GM18520 (cell line): ENCODE measurements at regions not wholly inside any gene's neighbourhood (a gene's known extent, or its start where the extent isn't known, plus 50 kb on each side); places are given as distances from the start of the nearest gene placed in this dataset.

Experiments
- ATAC-seq: cut with Tn5 transposase; IDR thresholded peaks from one replicate; pipeline ENCODE4 v1.9.1; 2021; ENCODE audit not compliant: unreplicated experiment

DNA sequence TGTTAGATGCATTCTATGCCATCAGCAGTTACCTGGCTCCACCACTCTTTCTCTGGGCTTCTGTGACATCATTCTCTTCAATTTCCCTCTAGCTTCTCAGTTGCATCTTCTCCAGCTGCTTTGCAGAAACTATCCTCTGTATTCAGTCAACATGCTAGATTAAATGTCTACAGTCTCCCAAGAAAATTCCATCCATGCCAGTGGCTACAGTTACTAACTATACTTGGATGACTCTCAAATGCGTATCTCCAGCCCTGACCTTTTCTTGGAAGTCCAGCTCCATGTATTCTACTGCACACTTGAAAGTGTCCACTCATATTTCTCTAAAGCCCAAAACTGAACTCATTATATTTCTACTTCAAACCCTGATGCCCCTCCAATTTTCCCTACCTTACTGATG lies 232.3 kb upstream of the TENM3 start:
- ATAC-seq: no peak

DNA sequence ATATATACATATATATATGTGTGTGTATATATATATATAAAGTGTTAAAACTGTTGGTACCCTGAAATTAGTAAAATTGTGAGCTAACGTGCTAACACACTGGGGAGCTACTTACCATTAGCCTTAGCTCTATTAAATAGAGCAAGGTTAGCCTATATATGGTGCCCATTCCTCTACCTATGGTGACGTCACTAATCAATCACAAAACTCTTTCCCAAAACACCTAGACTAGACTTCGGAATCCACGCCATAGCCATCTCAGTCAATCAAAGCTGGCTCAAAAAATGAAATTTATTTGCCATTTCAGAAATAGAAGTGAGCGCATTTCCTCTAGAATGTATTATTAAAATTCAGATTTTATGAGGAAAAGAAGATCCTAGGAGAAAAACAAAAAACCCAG lies 229.0 kb upstream of the TENM3 start:
- ATAC-seq: no peak

GRCh38 chr4:182015014-182015413 lies 228.2 kb upstream of the TENM3 start:
- ATAC-seq: no peak

GRCh38 chr4:182015893-182016292 lies 227.3 kb upstream of the TENM3 start:
- ATAC-seq: no peak

DNA sequence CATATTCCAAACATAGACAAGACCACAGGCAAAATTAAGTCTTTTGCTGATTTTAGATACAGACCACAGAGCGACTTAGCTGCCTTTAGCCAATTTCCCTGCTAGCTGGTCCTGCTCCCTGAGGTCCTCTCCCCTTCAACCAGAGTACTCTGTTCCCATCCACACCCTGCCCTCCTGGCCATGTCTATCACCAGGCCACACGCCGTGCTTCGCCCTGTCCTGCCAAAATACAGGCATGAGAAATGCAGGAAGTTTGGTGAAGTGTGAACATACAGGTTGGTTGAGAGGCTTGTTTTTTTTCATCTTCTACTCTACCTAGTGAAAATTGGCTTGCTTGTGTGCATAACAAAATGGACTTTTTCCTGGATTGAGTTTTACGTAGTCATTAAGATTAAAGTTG lies 226.2 kb upstream of the TENM3 start:
- ATAC-seq: no peak

DNA sequence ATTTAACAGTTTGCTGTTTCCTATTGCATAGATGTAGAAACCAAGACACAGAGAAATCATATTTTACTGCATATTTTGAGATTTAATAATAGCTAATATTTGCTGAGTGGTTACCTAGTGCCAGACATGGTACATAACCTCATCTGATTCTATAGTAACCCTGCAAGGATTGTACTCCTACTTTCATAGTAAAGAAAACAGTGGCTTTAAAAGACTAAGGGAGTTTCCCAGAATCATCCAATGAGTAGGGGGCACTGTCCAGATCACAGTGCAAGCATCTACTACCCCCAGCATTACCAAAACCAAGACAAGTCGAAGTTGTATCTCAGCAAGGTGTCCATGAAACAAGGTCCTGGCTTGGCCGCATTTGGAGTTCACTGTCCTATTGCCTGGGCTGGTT lies 224.5 kb upstream of the TENM3 start:
- ATAC-seq: peak; percentile 27

DNA sequence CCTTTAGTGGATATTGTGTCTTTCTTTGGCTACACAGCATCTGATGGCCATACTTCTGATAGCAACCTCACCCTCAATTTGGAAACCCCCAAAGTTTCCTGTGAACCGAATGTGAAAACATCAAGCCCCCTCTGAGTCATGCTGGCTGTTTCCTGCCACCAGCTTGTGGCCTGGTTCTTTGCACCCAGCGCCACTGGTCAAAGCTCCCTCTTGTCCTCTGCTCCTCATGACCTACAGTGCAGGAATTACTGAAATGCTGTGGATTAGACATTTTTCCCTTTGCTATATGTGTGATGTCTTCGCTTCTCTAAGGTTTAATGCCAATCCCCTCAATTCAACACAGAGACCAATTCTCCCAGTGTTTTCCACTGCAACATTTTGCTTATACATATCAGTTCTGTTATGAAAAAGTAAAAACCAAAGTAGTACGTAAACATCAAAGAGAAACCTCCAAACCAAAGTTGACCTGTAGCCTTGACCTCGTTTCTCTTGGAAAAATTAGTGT lies 224.0 kb upstream of the TENM3 start:
- peak; percentile 76 for ATAC-seq

- ATAC-seq: no peak
Observed at GRCh38 chr4:182022909-182023308, 220.3 kb upstream of the TENM3 start.

DNA sequence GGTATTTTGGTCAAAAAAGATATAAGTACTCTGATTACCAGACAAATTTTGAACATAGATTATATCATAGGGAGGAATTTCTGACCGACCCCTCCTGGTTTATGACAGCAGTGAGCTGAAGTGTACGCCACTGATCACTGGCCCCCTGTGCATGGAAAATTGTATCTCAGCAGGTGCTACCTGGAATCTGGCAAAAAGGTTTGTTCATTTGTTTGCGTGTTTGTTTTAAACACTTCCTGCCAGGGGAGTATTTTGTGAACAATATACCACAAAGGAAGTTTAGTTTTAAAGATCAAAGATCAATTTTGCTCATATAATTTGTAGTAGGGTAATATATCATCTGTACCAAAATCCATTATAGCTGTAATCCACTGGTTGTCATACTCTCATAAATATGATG lies 219.7 kb upstream of the TENM3 start:
- no peak for ATAC-seq

DNA sequence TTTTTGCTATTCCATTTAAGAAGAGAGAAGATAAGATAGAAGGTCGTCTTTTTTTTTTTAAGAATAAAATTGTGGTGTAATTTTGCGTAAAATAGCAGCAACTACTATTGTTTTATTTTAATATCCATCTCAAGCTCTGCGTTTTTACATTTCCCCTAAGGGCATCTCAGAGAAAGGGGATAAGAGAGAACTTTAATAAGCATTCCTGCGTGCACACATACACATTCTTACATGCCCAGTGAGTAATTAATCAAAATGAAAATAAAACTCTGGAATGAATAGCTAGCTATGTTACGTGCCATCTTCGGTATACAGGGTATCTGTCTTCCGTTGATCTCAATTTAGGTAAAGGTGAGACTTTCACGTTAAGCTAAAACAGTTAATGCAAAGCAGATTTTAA lies 200.3 kb upstream of the TENM3 start:
- ATAC-seq: no peak

GRCh38 chr4:182048871-182049270 lies 194.3 kb upstream of the TENM3 start:
- no peak for ATAC-seq

GRCh38 chr4:182056866-182057265 lies 186.3 kb upstream of the TENM3 start:
- no peak for ATAC-seq

DNA sequence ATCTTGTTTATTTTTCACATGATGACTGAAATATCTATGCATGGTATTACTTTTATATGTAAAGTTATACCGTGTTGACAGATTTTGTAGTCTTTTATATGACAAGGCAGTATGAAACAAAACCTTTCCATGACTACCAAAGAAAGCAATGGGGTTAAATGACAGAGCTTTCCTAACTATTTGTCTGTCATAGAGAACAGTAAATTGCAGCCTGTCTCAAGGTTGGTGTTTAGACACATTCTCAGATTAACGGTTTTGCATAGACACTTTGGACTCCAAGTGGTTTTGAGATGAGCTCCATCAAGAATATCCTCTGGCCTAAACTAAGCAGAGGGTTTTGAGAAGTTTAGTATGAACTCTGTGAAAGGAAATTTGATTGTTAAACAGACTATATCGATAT lies 180.7 kb upstream of the TENM3 start:
- no peak for ATAC-seq

DNA sequence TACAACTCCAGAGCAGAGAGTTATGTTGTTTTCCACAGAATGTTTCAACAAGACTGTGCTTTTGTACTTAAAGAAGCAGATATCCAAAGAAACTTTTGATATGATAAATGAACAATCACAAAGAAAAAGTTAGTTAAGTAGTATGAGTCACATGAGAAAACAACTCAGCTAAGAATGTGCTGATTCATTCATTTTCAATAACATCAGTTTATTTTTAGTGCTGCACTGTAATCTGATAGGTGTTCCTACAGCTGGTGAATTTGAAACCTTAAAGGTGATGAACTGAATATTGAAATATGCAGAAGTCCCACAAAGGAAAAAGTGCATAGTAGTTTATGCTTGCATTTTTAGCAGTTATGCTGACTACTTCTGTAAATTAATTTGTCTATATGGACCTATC lies 180.3 kb upstream of the TENM3 start:
- ATAC-seq: no peak

DNA sequence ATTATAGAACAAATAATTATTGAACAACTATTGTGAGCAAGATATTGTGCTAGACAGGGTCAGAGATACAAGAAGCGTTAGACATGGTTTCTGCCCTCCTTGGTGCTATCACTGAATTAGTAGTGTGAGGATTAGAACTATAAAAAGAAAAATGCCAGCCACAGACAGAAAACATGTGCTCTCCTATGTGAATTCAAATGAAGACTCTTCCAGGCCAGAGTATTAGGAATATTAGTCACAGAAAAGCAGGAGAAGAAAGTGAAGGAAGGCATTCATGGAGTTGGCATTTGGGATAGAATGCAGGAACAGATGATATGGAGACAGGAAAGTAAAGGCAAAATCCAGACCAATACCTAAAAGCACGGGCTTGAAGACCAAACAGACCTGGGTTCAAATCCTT lies 179.6 kb upstream of the TENM3 start:
- ATAC-seq: no peak

DNA sequence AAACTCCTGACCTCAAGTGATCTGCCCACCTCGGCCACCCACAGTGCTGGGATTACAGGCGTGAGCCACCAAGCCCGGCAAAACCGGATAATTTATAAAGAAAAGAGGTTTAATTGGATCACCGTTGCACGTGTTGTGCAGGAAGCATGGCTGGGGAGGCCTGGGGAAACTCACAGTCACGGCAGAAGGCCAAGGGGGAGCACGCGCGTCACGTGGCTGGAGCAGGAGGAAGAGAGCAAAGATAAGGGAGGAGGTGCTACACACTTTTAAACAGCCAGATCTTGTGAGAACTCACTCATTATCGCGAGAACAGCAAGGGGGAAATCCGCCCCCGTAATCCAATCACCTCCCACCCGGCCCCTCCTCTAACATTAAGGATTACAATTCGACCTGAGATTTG lies 177.9 kb upstream of the TENM3 start:
- ATAC-seq: no peak

DNA sequence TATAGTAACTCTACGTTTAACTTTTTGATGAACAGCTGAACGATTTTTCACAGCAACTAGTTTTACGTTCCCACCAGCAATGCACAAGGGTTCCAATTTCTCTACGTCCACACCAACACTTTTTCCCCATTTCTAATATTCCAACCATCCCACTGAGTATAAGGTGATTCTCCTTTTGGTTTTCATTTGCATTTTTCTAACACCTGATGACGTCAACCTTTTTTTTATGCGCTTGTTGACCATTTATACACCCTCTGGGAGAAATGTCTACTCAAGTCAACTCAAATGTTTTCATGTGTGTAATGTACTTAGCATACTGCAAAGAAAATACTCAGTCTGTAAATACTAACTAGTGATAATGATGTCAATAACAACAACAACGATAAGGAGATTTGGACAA lies 177.2 kb upstream of the TENM3 start:
- ATAC-seq: no peak

- ATAC-seq: no peak
Observed at GRCh38 chr4:182067828-182068227, 175.4 kb upstream of the TENM3 start.

DNA sequence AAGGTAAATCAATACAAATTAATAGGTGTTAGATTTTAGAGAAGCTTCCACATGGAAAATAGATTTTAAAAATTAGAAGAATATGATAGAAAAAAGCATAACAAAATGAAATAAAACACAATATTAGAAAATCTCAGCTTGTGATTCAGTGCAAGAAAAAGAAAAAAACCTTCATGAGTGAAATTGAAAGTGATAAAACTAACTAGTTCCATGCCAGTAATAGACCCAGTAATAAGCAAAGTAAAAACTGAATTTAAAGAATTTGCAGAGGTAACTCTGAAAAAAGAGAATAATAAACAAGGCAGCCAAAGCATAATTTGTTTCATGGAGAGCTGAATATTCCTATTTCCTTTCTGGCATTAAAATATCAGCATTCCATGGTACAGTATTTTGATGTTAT lies 174.3 kb upstream of the TENM3 start:
- no peak for ATAC-seq

GRCh38 chr4:182073278-182073677 lies 169.9 kb upstream of the TENM3 start:
- no peak for ATAC-seq

DNA sequence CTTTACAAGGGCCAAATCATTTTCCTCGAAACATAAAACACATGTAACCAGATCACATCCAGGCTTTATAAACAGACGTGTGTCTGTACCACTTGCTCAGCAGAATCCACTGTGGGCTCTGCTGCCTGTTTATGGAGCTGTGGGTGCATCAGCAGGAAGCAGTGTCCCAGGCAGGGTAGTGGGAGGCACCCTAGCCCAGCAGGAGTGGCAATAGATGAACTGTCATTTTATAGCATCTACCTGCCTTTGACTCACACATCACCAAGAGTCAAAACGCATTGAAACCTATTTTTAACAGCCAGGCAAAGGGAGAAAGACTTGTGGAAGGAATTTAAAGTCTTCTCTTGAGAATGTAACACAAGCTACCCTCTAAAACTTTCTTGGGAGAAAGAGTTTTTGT lies 169.1 kb upstream of the TENM3 start:
- no peak for ATAC-seq

DNA sequence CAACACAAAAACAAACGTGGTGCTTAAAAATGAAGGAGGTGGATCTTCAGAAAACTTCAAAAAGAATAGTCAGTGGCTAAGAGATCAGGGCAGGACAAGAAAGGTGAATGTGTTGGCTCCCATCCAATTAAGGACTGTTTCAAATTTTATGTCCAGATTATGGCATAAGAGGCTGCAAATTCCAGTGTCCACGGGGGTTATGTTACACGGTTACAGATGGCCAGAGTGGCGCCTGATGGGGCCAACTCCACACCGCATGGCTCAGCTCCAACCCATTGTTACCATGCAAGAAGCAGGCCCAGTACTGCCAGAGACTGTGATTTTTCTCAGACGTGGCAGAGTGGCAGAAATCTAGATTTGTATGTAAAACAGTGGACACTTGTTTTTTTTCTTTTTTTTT lies 168.4 kb upstream of the TENM3 start:
- ATAC-seq: no peak

- ATAC-seq: no peak
Observed at GRCh38 chr4:182082910-182083309, 160.3 kb upstream of the TENM3 start.
